GM18870 (cell line): ENCODE measurements at regions not wholly inside any gene's neighbourhood (a gene's known extent, or its start where the extent isn't known, plus 50 kb on each side); places are given as distances from the start of the nearest gene placed in this dataset.

Source experiments
- ATAC-seq: cut with Tn5 transposase; IDR thresholded peaks from one replicate; pipeline ENCODE4 v1.9.1; 2021; ENCODE audit warnings: moderate library complexity; ENCODE audit not compliant: unreplicated experiment

- ATAC-seq, result no peak
Observed at GRCh38 chr2:78011251-78011650, 489.1 kb upstream of the LRRTM4 start.

- ATAC-seq, result no peak
Observed at GRCh38 chr2:78020491-78020890, 498.3 kb upstream of the LRRTM4 start.

DNA sequence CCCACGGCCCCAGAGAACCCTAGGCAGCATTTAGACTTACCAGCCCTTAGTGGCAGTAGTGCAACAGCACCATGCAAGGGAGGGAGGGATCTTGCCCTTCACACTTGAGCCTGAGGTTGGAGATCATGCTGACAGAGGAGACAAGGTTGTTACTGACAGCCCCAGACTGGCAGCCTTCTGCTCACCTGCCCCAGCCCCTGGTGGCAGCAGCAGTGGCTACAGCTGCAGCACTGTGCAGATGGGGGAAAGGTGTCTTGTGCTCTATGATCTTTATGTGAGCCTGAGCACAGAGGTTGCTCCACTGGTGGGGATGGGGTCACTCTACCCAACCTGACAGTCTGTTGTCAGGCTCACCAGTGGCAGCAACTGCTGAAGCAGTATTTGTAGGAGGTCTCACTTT is 501.2 kb upstream of the LRRTM4 start:
- no peak for ATAC-seq

DNA sequence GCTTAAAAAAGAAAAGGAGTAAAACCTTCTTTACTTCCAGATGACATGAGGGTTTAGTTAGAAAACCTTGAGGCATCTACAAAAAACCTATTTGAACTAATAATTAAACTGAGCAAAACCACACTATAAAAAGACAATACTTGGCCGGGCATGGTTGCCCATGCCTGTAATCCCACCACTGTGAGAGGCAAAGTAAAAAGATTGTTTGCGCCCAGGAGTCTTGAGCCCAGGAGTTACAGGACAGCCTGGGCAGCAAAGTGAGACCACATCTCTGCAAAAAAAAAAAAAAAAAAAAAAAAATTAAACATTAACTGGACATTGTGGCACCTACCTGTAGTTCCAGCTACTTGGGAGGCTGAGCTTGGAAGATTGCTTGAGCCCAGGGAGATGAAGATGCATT is 502.8 kb upstream of the LRRTM4 start:
- no peak for ATAC-seq

DNA sequence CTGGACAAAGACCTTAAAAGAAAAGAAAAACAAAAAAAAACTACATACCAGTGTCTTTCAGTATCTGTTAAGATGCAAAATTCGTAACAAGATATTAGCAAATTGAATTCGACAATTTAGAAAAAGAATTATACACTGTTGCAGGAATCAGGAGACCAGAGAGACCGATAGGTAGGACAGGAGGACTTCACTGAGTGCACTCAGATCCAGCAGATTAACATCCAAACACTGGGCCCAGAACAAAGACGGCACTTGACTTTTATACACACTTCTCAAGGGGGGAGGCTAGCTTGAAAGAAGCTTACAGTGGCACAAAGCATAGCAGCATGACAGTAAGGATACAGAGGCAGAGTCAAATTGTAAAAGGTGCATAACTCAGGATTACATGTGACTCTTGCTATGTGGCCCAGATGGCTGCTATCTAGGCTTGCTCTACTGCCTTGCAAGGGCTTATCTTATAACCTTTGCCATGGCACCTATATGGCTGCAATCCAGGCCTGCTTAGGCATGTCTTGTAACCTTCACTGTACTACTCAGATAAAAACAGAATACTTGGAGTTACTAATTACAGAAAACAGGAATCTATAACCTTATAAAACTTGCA is 507.3 kb upstream of the LRRTM4 start:
- ATAC-seq, result no peak

DNA sequence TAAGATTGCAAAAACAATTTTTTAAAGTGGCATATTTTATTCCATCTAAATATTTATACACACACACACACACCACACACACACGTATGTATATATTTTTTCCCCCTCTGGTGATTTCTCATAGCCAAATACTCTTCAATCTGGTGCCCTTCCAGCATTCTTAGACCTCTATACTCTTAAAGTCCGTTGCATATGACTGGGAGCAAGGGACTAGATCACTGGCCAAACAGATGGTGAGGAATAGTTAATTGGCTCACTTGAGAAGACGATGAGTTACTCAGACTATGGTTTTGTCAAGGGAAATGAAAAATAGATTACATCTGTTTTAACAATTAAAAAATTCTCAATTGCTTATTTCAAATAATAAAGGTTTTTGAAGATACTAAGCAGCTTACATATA is 512.5 kb upstream of the LRRTM4 start:
- no peak for ATAC-seq

DNA sequence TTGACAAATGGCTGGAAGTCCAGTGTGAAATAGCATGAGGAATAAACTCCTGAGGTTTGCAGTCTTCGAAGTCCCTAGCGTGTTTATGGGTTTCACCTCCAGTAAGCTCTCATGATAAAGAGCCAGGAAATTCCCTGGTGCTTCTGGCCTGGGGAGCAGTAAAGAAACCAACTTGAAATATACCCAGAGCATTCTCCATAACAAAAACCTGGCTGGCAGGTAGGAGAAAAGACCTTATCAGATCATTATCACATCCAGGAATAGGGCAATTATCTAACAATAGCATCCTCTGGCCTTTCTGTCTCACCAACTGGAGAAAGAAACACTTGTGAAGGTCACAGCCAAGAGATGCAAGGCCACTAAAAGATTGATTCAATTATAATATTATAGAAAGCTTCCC is 513.6 kb upstream of the LRRTM4 start:
- ATAC-seq, result no peak

DNA sequence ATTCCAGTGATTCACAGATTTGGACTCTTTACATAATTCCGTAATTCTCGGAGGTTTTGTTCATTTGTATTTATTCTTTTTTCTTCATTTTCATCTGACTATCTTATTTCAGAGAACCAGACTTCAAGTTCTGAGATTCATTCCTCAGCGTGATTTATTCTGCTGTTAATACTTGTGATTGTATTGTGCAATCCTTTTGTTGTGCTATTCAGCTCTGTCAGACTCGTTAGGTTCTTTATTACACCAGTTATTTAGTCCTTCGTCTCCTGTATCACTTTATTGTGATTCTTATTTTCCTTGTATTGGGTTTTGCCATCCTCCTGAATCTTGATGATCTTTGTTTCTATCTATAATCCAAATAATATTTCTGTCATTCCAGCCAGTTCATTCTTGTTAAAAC is 529.3 kb upstream of the LRRTM4 start:
- no peak for ATAC-seq

GRCh38 chr2:78056976-78057375 is 534.8 kb upstream of the LRRTM4 start:
- ATAC-seq, result no peak

- no peak for ATAC-seq
Observed at GRCh38 chr2:78061301-78061700, 539.1 kb upstream of the LRRTM4 start.

DNA sequence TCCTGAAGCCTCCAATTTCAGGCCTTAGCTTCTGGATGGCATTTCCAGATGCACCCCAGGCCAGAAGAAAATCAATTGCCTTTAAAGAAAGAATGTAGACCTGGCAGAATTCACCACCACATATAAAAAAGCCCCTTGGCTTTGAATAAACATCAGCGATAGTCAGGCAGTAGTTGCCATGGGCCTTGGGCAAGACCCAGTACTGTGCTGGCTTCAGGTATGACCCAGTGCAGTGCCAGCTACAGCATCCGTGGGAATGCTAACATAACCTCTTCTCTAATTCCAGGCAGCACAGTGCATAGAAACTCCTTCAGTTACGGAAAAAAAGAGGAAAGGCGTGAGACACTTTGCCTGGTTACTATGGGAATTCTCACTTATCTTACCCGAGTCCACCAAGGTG is 539.6 kb upstream of the LRRTM4 start:
- ATAC-seq, result no peak

DNA sequence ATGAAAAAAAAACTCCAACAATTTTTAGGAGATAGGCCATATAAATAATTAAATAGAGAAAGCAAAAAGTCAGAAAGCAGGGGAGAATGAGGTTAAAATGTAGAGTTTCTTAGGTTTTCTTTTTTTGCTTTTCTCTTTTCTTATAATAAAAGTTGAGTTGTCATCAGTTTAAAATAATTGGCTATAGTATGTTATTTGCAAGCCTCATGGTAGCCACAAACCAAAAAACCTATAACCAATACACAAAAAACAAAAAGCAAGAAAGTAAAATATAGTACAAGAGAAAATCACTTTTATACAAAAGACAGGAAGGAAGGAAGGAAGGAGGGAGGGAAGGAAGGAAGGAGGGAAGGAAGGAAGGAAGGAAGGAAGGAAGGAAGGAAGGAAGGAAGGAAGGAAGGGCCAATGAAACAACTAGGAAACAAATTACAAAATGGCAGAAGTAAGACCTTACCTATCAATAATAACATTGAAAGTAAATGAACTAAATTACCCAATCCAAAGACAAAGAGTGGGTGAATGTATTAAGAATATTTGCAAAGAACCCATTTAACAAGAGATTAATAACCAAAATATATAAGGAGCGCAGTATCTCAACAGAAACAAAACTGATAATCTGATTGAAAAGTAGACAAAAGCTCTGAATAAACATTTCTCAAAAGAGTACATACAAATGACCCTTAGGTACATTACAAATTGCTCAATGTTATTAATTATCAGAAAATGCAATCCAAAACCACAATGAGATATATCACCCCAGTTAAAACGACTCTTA is 541.3 kb upstream of the LRRTM4 start:
- no peak for ATAC-seq

- ATAC-seq, result no peak
Observed at GRCh38 chr2:78065366-78065765, 543.2 kb upstream of the LRRTM4 start.

DNA sequence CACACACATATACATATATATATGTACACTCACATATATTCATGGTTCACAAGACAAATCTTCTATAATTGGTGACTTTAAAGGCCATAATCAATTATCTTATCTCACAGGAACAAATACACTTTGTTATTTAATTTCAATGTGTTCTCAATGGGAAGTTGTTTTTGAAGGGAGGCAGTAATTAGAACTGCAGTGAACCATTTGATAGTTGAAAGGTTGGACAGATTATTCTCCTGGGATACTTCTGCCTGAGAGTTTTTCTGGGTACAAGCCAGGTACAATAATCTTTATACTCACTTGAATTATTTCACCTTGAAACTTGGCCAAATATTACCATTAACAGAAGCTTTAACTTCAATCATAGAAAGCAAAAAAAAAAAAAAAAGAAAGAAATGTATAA is 546.6 kb upstream of the LRRTM4 start:
- no peak for ATAC-seq

GRCh38 chr2:78070693-78071092 is 548.5 kb upstream of the LRRTM4 start:
- no peak for ATAC-seq

GRCh38 chr2:78077633-78078032 is 555.5 kb upstream of the LRRTM4 start:
- ATAC-seq, result no peak

- ATAC-seq, result no peak
Observed at GRCh38 chr2:78082555-78082954, 560.4 kb upstream of the LRRTM4 start.

- no peak for ATAC-seq
Observed at GRCh38 chr2:78093436-78093835, 571.3 kb upstream of the LRRTM4 start.

- no peak for ATAC-seq
Observed at GRCh38 chr2:78109272-78109671, 587.1 kb upstream of the LRRTM4 start.

DNA sequence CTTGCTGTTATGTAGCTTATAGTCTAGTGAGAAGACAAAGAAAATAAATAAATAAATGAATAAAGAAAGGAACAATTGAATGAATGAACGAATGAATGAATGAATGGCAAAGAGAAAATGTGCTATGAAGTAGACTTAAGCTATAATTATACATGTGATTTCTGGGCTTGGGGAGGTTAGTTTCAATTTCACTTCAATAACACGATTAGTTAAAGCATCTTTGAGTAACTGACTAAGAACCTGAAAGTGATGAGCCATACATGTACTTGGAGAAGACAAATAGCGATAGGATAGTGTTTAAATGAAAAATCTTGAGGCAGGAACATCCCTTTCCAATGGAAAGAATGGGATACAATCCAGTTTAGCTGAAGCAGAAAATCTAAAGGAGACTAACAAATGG is 593.1 kb upstream of the LRRTM4 start:
- ATAC-seq, result no peak

DNA sequence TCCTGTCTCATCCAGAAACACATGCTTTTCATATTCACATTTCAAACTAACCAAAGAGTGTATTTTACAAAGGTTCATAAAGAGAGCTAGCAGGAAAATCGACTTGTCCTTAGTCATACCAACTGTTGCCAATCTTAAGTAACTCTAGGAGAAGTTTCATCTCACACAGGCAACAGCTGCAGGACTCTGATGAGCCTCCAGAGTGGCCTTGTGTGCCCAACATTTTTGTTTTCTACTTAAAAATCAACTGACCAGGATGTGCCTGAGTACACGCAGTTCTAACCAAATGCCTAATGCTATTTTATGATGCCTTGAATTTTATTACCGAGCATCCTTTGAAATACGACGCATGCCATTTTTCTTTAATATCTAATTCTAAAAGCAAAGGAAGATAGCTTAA is 595.9 kb upstream of the LRRTM4 start:
- no peak for ATAC-seq

GRCh38 chr2:78120275-78120674 is 598.1 kb upstream of the LRRTM4 start:
- ATAC-seq, result no peak

DNA sequence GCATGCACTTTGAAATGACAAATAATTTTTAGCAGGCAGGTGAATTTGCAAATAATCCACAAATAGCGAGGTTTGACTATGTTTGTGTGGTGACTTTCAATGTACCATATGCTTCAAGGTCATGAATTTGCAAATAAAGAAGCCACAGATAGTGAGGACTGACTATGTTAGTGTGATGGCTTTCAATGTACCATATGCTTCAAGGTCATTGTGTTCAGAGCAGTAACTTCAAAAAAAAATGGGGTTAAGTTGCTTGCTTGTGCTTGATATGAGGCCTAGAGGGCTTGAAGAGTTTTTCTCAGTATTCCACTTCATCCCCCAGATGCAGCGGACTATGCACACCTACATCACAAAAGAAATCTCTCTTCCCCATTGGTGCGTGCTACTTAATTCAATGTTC is 602.9 kb upstream of the LRRTM4 start:
- ATAC-seq, result no peak
